Activated CD4-positive, alpha-beta T cell treated with anti-CD3 and anti-CD28 coated beads, Interleukin-2, amount 50 U/mL, for 48 hours (primary cell): ENCODE measurements at regions not wholly inside any gene's neighbourhood (a gene's known extent, or its start where the extent isn't known, plus 50 kb on each side); places are given as distances from the start of the nearest gene placed in this dataset.
"Not testable (repeated sequence)": the region's sequence is repeated elsewhere in the genome, so short reads cannot be mapped to it uniquely, and the experiment has no call there.

ENCODE experiments used
- DNase-seq, 2 experiments: peaks; one replicate each; pipeline ENCODE4 v3.0.0-alpha.2; 2020

GRCh38 chr1:58249737-58250586, 296.6 kb downstream of the OMA1 start:
- DNase-seq = peak; percentile 1 to 4

GRCh38 chr1:58249388-58249736, 297.2 kb downstream of the OMA1 start:
- no peak for DNase-seq

GRCh38 chr1:58248791-58249190, 297.7 kb downstream of the OMA1 start:
- DNase-seq = no peak

- DNase-seq = no peak
Measured at GRCh38 chr1:58248072-58248471, 298.5 kb downstream of the OMA1 start.

- no peak for DNase-seq
Measured at GRCh38 chr1:58246549-58246948, 300.0 kb downstream of the OMA1 start.

- no peak for DNase-seq
Measured at GRCh38 chr1:58244872-58245271, 301.7 kb downstream of the OMA1 start.

GRCh38 chr1:58238846-58239245, 307.7 kb downstream of the OMA1 start:
- DNase-seq = no peak

- no peak for DNase-seq
Measured at GRCh38 chr1:58233729-58234128, 312.8 kb downstream of the OMA1 start.

GRCh38 chr1:58231204-58231603, 315.3 kb downstream of the OMA1 start:
- DNase-seq = no peak

- DNase-seq = no peak
Measured at GRCh38 chr1:58227604-58228003, 318.9 kb downstream of the OMA1 start.

GRCh38 chr1:58223522-58223921, 323.0 kb downstream of the OMA1 start:
- no peak for DNase-seq

- DNase-seq = no peak
Measured at GRCh38 chr1:58220836-58221472, 325.6 kb downstream of the OMA1 start.

- DNase-seq = not testable (repeated sequence)
Measured at GRCh38 chr1:58216169-58216568, 330.4 kb downstream of the OMA1 start.

- no peak for DNase-seq
Measured at GRCh38 chr1:58214674-58215073, 331.9 kb downstream of the OMA1 start.

GRCh38 chr1:58211869-58212268, 334.7 kb downstream of the OMA1 start:
- DNase-seq = no peak

GRCh38 chr1:58209575-58209974, 337.0 kb downstream of the OMA1 start:
- DNase-seq = no peak

GRCh38 chr1:58206749-58207148, 339.8 kb downstream of the OMA1 start:
- DNase-seq = no peak

- no peak for DNase-seq
Measured at GRCh38 chr1:58204284-58204683, 342.2 kb downstream of the OMA1 start.

- DNase-seq = no peak
Measured at GRCh38 chr1:58201492-58202106, 344.9 kb downstream of the OMA1 start.

- no peak for DNase-seq
Measured at GRCh38 chr1:58200437-58200836, 346.1 kb downstream of the OMA1 start.

- no peak for DNase-seq
Measured at GRCh38 chr1:58197811-58198210, 348.7 kb downstream of the OMA1 start.

- DNase-seq = no peak
Measured at GRCh38 chr1:58190267-58190988, 356.1 kb downstream of the OMA1 start.

GRCh38 chr1:58189453-58189852, 357.1 kb downstream of the OMA1 start:
- no peak for DNase-seq
